Prostate gland (tissue), 2 donors: ENCODE measurements at regions not wholly inside any gene's neighbourhood (a gene's known extent, or its start where the extent isn't known, plus 50 kb on each side); places are given as distances from the start of the nearest gene placed in this dataset.

Source experiments
- CTCF ChIP-seq, 4 experiments: fragments of 200-600 bp in 2 of 4; fragments of 450-650 bp in 2 of 4; sonication (generic) in 2 of 4; IDR thresholded peaks; 1 replicate in 3 of 4; 2 replicates in 1 of 4; pipeline ENCODE4 v1.5.1; 2016 to 2019; ENCODE audit warnings: antibody characterized with exemption in 4 of 4, mild to moderate bottlenecking in 2 of 4, moderate library complexity in 2 of 4
- POLR2A ChIP-seq: fragments of 450-650 bp; IDR thresholded peaks from one replicate; pipeline ENCODE4 v1.6.1; 2016; ENCODE audit warnings: antibody characterized with exemption, mild to moderate bottlenecking
- POLR2AphosphoS5 ChIP-seq: sonication (generic); formaldehyde crosslinking; IDR thresholded peaks from one replicate; pipeline ENCODE4 v1.6.1; 2017; ENCODE audit warnings: antibody characterized with exemption

GRCh38 chr2:238765590-238765989 lies 82.3 kb upstream of the TWIST2 start:
- TF ChIP-seq CTCF (IDR thresholded peaks at IDR 0.05) (no peak), POLR2A (no peak), POLR2AphosphoS5 (no peak)
